Gastrocnemius medialis (tissue), 4 donors: ENCODE measurements at regions not wholly inside any gene's neighbourhood (a gene's known extent, or its start where the extent isn't known, plus 50 kb on each side); places are given as distances from the start of the nearest gene placed in this dataset.

Source experiments
- POLR2A ChIP-seq, 2 donors: fragments of 450-650 bp; IDR thresholded peaks; one replicate each; pipeline ENCODE4 v1.6.1; 2017; ENCODE audit warnings: antibody characterized with exemption in 2 of 2, mild to moderate bottlenecking in 2 of 2, moderate library complexity in 2 of 2
- TF ChIP-seq, protein P1 (sequence below), 5 experiments: fragments of 450-650 bp in 3 of 5; fragments of 200-600 bp in 2 of 5; sonication (generic) in 2 of 5; IDR thresholded peaks in 4 of 5; conservative IDR thresholded peaks in 1 of 5; 1 replicate in 4 of 5; 2 replicates in 1 of 5; pipeline ENCODE4 v1.5.1; 2016 to 2019; ENCODE audit warnings: antibody characterized with exemption in 5 of 5, mild to moderate bottlenecking in 3 of 5, moderate library complexity in 3 of 5

DNA sequence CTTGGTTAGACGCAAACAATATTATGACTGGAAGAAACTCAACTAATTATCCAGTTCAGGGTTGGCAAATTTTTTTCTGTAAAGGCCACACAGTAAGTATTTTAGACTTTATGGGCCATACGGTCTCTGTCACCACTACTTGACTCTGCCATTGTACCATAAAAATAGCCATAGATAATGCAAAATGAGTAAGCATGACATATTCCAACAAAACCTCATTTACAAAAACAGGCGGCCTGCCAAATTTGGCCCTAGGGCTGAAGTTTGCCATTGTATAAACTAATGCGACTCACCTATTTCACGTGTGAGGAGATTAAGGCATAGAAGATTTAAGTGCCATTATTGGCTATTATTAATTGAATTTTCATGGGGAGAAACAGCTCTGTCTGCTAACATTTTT lies 116.8 kb upstream of the CNTN6 start:
- no peak for TF ChIP-seq POLR2A (IDR thresholded peaks at IDR 0.05)
- TF ChIP-seq, protein P1, sequence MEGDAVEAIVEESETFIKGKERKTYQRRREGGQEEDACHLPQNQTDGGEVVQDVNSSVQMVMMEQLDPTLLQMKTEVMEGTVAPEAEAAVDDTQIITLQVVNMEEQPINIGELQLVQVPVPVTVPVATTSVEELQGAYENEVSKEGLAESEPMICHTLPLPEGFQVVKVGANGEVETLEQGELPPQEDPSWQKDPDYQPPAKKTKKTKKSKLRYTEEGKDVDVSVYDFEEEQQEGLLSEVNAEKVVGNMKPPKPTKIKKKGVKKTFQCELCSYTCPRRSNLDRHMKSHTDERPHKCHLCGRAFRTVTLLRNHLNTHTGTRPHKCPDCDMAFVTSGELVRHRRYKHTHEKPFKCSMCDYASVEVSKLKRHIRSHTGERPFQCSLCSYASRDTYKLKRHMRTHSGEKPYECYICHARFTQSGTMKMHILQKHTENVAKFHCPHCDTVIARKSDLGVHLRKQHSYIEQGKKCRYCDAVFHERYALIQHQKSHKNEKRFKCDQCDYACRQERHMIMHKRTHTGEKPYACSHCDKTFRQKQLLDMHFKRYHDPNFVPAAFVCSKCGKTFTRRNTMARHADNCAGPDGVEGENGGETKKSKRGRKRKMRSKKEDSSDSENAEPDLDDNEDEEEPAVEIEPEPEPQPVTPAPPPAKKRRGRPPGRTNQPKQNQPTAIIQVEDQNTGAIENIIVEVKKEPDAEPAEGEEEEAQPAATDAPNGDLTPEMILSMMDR (IDR thresholded peaks at IDR 0.05 in 4 of 5, conservative IDR thresholded peaks at IDR 0.05 in 1 of 5) = no peak
